Thoracic aorta (tissue), 2 donors: ENCODE measurements at regions not wholly inside any gene's neighbourhood (a gene's known extent, or its start where the extent isn't known, plus 50 kb on each side); places are given as distances from the start of the nearest gene placed in this dataset.
"Not testable (repeated sequence)": the region's sequence is repeated elsewhere in the genome, so short reads cannot be mapped to it uniquely, and the experiment has no call there.

Experiments
- ATAC-seq: fragments of 150-250 bp; one replicate; pipeline ENCODE4 v1.8.0; 2017; ENCODE audit warnings: low read depth; ENCODE audit not compliant: insufficient number of reproducible peaks, low FRiP score
- DNase-seq: peaks from one replicate; pipeline ENCODE4 v3.0.0-alpha.2; 2020; ENCODE audit warnings: low spot score
- H3K27ac ChIP-seq, 2 donors: fragments of 200-600 bp; sonication (generic); 1 replicate in 1 of 2; 2 replicates in 1 of 2; pipeline ENCODE4 v1.5.1; 2016; ENCODE audit warnings: mild to moderate bottlenecking in 2 of 2, moderate library complexity in 2 of 2
- H3K27me3 ChIP-seq: fragments of 200-600 bp; sonication (generic); replicated peaks from 2 replicates; pipeline ENCODE4 v1.6.0; 2016; ENCODE audit warnings: mild to moderate bottlenecking; ENCODE audit not compliant: insufficient read depth
- H3K36me3 ChIP-seq: fragments of 200-600 bp; sonication (generic); one replicate; pipeline ENCODE4 v1.5.1; 2016
- H3K4me1 ChIP-seq, 2 donors: fragments of 200-600 bp; sonication (generic); 1 replicate in 1 of 2; 2 replicates in 1 of 2; pipeline versions ENCODE4 v1.5.1 to v1.6.0; 2016; ENCODE audit warnings: low read depth in 2 of 2, mild to moderate bottlenecking in 1 of 2; ENCODE audit not compliant: control insufficient read depth in 1 of 2
- H3K4me3 ChIP-seq: fragments of 200-600 bp; sonication (generic); 2 replicates; pipeline ENCODE4 v1.5.1; 2016; ENCODE audit warnings: mild to moderate bottlenecking
- H3K9me3 ChIP-seq: fragments of 200-600 bp; sonication (generic); 2 replicates; pipeline ENCODE4 v1.5.1; 2016
- TF ChIP-seq, protein P1 (sequence below): fragments of 200-600 bp; sonication (generic); IDR thresholded peaks from one replicate; pipeline ENCODE4 v1.5.1; 2019; ENCODE audit warnings: antibody characterized with exemption

DNA sequence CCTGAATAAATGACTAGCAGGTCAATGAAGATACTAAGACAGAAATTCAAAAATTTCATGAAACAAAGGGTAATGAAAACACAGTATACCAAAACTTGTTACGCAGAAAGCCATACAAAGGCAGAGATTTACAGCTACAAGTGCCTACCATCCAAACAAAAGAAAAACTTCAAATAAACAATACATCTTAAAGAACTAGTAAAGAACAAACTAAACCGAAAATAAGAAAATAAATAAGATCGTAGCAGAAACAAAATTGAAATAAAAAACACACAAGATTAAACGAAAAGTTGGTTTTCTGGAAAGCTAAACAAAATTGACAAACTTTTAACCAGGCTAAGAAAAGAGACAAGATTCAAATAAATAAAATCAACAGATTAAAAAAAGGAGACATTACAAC is 51.5 kb downstream of the VPREB1 start:
- not testable (repeated sequence) for H3K4me3 ChIP-seq, H3K27ac ChIP-seq, H3K27me3 ChIP-seq, H3K9me3 ChIP-seq, H3K36me3 ChIP-seq, H3K4me1 ChIP-seq, ATAC-seq, DNase-seq

DNA sequence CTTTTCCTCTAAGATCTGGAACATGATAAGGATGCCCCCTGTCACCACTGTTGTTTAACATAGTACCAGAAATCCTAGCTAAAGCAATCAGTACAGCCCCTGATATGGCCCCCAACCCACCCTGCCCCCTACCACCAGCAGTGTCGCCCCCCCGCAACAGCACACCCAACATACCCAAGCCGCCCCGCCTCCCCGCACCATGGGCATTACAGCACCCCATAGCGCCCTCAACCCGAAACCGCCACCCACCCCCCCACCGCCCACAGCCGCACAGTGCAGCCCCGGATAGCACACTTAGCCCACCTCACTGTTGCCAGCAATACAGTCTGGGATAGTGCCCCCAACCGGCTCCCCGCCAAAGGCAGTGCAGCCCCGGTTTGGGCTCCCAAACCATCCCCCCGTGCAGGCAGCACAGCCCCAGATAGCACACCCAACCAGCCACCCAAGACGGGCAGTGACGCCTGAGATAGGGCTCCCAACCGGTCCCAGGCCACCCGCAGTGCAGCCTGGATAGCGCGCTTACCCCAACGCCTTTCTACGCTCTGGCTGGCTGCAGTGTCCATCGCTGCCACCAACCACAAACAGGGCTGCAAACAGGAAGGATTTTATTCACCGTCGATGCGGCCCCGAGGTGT is 52.7 kb downstream of the VPREB1 start:
- not testable (repeated sequence) for H3K27me3 ChIP-seq, H3K36me3 ChIP-seq, ATAC-seq, H3K4me1 ChIP-seq, DNase-seq, H3K9me3 ChIP-seq
- TF ChIP-seq, protein P1, sequence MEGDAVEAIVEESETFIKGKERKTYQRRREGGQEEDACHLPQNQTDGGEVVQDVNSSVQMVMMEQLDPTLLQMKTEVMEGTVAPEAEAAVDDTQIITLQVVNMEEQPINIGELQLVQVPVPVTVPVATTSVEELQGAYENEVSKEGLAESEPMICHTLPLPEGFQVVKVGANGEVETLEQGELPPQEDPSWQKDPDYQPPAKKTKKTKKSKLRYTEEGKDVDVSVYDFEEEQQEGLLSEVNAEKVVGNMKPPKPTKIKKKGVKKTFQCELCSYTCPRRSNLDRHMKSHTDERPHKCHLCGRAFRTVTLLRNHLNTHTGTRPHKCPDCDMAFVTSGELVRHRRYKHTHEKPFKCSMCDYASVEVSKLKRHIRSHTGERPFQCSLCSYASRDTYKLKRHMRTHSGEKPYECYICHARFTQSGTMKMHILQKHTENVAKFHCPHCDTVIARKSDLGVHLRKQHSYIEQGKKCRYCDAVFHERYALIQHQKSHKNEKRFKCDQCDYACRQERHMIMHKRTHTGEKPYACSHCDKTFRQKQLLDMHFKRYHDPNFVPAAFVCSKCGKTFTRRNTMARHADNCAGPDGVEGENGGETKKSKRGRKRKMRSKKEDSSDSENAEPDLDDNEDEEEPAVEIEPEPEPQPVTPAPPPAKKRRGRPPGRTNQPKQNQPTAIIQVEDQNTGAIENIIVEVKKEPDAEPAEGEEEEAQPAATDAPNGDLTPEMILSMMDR, result peak; percentile 8
- Histone ChIP-seq H3K4me3 (peak overlapping the region; percentile 96), H3K27ac (peak overlapping the region; percentile 50 to 52)

DNA sequence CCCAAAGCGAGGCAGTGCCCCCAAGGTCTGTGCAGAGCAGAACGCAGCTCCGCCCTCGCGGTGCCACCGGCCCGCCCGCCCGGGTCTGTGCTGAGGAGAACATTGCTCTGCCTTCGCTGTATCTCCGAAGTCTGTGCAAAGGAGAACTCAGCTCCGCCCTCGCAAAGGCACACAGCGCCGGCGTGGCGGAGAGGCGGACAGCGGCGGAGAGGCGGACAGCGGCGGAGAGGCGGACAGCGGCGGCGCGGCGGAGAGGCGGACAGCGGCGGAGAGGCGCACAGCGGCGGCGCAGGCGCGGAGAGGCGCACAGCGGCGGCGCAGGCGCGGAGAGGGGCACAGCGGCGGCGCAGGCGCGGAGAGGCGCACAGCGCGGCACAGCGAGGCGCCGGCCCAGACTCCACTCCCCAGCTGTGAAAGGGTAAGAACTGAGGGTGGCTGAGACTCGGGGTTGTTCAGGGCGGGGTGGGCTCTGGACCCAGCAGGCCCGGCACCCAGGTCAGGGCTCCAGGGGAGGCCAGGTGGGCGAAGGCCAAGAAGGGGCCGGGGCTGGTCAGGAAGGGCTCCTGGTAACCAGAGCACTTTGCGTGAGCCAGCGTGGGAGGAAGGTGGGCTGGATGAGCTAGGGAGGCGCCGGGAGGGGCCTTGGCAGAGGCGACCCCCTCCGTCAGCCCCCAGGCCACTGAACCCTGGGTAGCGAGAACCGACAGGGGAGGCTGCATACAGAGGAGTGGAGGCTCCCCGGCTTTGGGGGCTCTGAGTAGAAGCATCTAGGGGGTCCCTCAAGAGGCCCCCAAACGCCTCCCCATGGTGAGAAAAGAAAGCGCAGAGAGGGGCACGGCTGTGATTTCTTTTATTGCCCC is 53.4 kb downstream of the VPREB1 start:
- not testable (repeated sequence) for H3K27me3 ChIP-seq, ATAC-seq, H3K9me3 ChIP-seq, H3K36me3 ChIP-seq, DNase-seq, H3K4me1 ChIP-seq
- Histone ChIP-seq H3K27ac (peak overlapping the region; percentile 69 to 77), H3K4me3 (peak overlapping the region; percentile 96)

DNA sequence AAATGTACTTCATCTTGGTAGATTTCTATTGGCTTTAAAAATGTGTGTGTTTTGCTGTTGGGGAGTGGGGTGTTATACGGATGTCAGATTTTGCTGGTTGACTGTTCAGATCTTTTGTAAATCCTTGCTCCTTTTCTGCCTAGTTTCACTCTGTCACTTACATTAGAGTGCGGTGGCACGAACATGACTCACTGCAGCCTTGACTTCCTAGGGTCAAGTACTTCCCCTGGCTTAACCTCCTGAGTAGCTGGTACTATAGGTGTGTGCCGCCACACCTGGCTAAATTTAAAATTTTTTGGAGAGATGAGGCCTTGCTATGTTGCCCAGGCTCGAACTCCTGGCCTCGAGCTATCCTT is 54.0 kb downstream of the VPREB1 start:
- H3K36me3 ChIP-seq, H3K9me3 ChIP-seq, H3K27me3 ChIP-seq, H3K4me1 ChIP-seq, DNase-seq, ATAC-seq: not testable (repeated sequence)
- H3K4me3 ChIP-seq, result peak overlapping the region; percentile 96
- peak overlapping the region; percentile 69 to 77 for H3K27ac ChIP-seq

DNA sequence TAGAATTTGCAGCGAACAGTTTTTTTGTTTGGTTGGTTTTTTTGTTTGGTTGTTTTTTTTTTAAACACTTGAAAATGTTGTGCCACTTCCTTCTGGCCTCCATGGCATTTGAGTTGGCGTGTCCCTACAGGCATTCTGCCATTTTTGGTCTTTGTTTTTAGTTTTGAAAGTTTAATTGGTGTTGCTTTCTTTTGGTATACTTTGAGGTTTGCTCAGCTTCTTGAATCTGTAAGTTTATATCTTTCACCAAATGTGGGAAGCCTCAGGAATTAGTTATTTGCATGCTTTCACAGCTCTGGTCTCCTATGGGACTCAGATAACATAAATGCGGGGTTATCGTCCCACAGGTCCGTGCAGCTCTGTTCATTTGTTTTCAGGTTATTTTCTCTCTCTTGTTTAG is 55.9 kb downstream of the VPREB1 start:
- not testable (repeated sequence) for H3K36me3 ChIP-seq, DNase-seq, ATAC-seq, H3K27me3 ChIP-seq, H3K4me1 ChIP-seq, H3K9me3 ChIP-seq, H3K27ac ChIP-seq, H3K4me3 ChIP-seq

DNA sequence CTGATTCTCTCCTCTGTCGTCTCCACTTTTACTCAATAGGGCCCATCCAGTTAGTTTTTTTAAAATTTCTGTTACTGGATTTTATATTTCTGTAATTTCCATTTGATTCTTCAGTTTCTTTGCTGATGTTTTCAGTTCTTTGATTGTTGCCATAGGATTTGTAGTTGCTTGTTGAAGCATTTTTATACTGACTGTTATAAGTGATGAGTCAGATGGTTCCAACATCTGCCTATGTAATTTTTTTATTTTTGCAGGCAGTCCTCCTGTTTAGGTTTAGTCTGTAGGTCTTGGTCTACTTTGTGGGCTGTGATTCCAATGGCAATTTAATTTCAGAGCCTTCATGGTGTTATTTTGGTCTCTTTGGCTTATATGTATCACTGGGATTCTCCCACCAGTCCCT is 56.4 kb downstream of the VPREB1 start:
- not testable (repeated sequence) for DNase-seq, H3K27ac ChIP-seq, H3K36me3 ChIP-seq, H3K27me3 ChIP-seq, ATAC-seq, H3K4me1 ChIP-seq, H3K4me3 ChIP-seq, H3K9me3 ChIP-seq

DNA sequence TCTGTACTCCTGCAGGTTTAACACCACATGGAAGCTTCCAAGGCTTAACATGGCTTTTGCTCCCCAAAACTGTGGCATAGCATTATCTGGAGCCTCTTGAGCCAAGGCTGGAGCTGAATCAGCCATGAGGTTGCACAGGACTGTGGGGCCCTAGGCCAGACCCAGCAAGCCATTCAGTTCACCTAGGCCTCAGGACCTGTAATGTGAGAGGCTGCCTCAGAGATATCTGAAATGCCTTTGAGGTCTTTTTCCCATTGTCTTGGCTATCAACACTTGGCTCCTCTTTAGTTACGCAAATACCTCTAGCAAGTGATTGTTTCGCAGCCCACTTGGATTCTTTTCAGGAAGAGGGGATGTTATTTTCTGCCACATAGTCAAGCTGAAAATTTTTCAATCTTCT is 72.0 kb downstream of the VPREB1 start:
- Histone ChIP-seq H3K9me3 (no peaks in the 10 kb centered on the region), H3K4me1 (no peaks in the 10 kb centered on the region), H3K27me3 (no peaks in the 10 kb centered on the region), H3K27ac (no peak overlapping the region), H3K36me3 (peaks cover 9% of the 10 kb centered on the region), H3K4me3 (no peak overlapping the region)
- ATAC-seq (no peak), DNase-seq (no peak)
- TF ChIP-seq, protein P1, result no peak
